ENCODE measurements at regions not wholly inside any gene's neighbourhood (a gene's known extent, or its start where the extent isn't known, plus 50 kb on each side); places are given as distances from the start of the nearest gene placed in this dataset.
A peak's percentile ranks its signal among the peaks of the same experiment; 100 is the strongest.

GRCh38 chr9:22381170-22381569 lies 65.5 kb upstream of the DMRTA1 start:
- DNase-seq (ENCODE audit: low spot score, unreplicated experiment) = no peak
- no peak for TF ChIP-seq CTCF (IDR thresholded peaks at IDR 0.05; ENCODE audit: unreplicated experiment)
- Mint-ChIP-seq H3K27ac (no peak overlapping the region), H3K4me3 (ENCODE audit: low read depth) (no peak overlapping the region), H3K36me3 (ENCODE audit: insufficient read depth) (no peaks in the 10 kb centered on the region), H3K4me1 (ENCODE audit: low read depth) (peaks cover 5% of the 10 kb centered on the region), H3K27me3 (peaks cover 7% of the 10 kb centered on the region), H3K9me3 (ENCODE audit: low read depth) (no peaks in the 10 kb centered on the region)

GRCh38 chr9:22382331-22382730 lies 64.3 kb upstream of the DMRTA1 start:
- no peaks in the 10 kb centered on the region for H3K36me3 Mint-ChIP-seq (ENCODE audit: insufficient read depth)
- H3K27me3 Mint-ChIP-seq = peaks cover 7% of the 10 kb centered on the region
- H3K4me1 Mint-ChIP-seq (ENCODE audit: low read depth) = peaks cover 7% of the 10 kb centered on the region
- no peaks in the 10 kb centered on the region for H3K9me3 Mint-ChIP-seq (ENCODE audit: low read depth)
- DNase-seq (ENCODE audit: low spot score, unreplicated experiment) = no peak
- TF ChIP-seq CTCF (IDR thresholded peaks at IDR 0.05; ENCODE audit: unreplicated experiment) = no peak
- no peak overlapping the region for H3K27ac Mint-ChIP-seq
- H3K4me3 Mint-ChIP-seq (ENCODE audit: low read depth) = no peak overlapping the region

GRCh38 chr9:22383718-22384117 lies 62.9 kb upstream of the DMRTA1 start:
- TF ChIP-seq CTCF (IDR thresholded peaks at IDR 0.05; ENCODE audit: unreplicated experiment) = no peak
- no peaks in the 10 kb centered on the region for H3K9me3 Mint-ChIP-seq (ENCODE audit: low read depth)
- no peak for DNase-seq (ENCODE audit: low spot score, unreplicated experiment)
- peaks cover 8% of the 10 kb centered on the region for H3K4me1 Mint-ChIP-seq (ENCODE audit: low read depth)
- no peaks in the 10 kb centered on the region for H3K36me3 Mint-ChIP-seq (ENCODE audit: insufficient read depth)
- no peak overlapping the region for H3K27ac Mint-ChIP-seq
- no peak overlapping the region for H3K4me3 Mint-ChIP-seq (ENCODE audit: low read depth)
- peaks cover 7% of the 10 kb centered on the region for H3K27me3 Mint-ChIP-seq

GRCh38 chr9:22389271-22389670 lies 57.4 kb upstream of the DMRTA1 start:
- no peak for TF ChIP-seq CTCF (IDR thresholded peaks at IDR 0.05; ENCODE audit: unreplicated experiment)
- Mint-ChIP-seq H3K9me3 (ENCODE audit: low read depth) (no peaks in the 10 kb centered on the region), H3K27me3 (peaks cover 4% of the 10 kb centered on the region), H3K27ac (no peak overlapping the region), H3K36me3 (ENCODE audit: insufficient read depth) (no peaks in the 10 kb centered on the region), H3K4me3 (ENCODE audit: low read depth) (no peak overlapping the region), H3K4me1 (ENCODE audit: low read depth) (peaks cover 27% of the 10 kb centered on the region)
- no peak for DNase-seq (ENCODE audit: low spot score, unreplicated experiment)

GRCh38 chr9:22392523-22392922 lies 54.1 kb upstream of the DMRTA1 start:
- H3K27me3 Mint-ChIP-seq = no peaks in the 10 kb centered on the region
- H3K9me3 Mint-ChIP-seq (ENCODE audit: low read depth) = peaks cover 11% of the 10 kb centered on the region
- H3K27ac Mint-ChIP-seq = peak overlapping the region; percentile 56
- peaks cover 2% of the 10 kb centered on the region for H3K36me3 Mint-ChIP-seq (ENCODE audit: insufficient read depth)
- H3K4me3 Mint-ChIP-seq (ENCODE audit: low read depth) = no peak overlapping the region
- DNase-seq (ENCODE audit: low spot score, unreplicated experiment) = no peak
- TF ChIP-seq CTCF (IDR thresholded peaks at IDR 0.05; ENCODE audit: unreplicated experiment) = no peak
- peaks cover 26% of the 10 kb centered on the region for H3K4me1 Mint-ChIP-seq (ENCODE audit: low read depth)

Measured in progenitor cell of endocrine pancreas (in vitro differentiated cells).